Type B pancreatic cell (in vitro differentiated cells): ENCODE measurements at regions not wholly inside any gene's neighbourhood (a gene's known extent, or its start where the extent isn't known, plus 50 kb on each side); places are given as distances from the start of the nearest gene placed in this dataset.

Experiments used
- DNase-seq: peaks from one replicate; pipeline ENCODE4 v3.0.0; 2021; ENCODE audit warnings: mixed read lengths; ENCODE audit not compliant: unreplicated experiment; ENCODE audit errors: extremely low spot score
- H3K27ac Mint-ChIP-seq: 2 replicates; pipeline ENCODE4 v1.8.0; 2021; ENCODE audit warnings: mild to moderate bottlenecking, mixed read lengths
- H3K27me3 Mint-ChIP-seq: 2 replicates; pipeline ENCODE4 v1.8.0; 2021; ENCODE audit warnings: mixed read lengths
- H3K36me3 Mint-ChIP-seq: 2 replicates; pipeline ENCODE4 v1.8.0; 2021; ENCODE audit warnings: mixed read lengths
- H3K4me1 Mint-ChIP-seq: one replicate; pipeline ENCODE4 v1.8.0; 2021; ENCODE audit warnings: mixed read lengths; ENCODE audit not compliant: unreplicated experiment
- H3K4me3 Mint-ChIP-seq: 2 replicates; pipeline ENCODE4 v1.8.0; 2021; ENCODE audit warnings: mild to moderate bottlenecking, mixed read lengths
- H3K9me3 Mint-ChIP-seq: 2 replicates; pipeline ENCODE4 v1.8.0; 2021; ENCODE audit warnings: mixed read lengths
- CTCF ChIP-seq: fragments of 200-600 bp; sonication (generic); conservative IDR thresholded peaks from 2 replicates; pipeline ENCODE4 v1.5.0; 2021; ENCODE audit warnings: antibody characterized with exemption, mild to moderate bottlenecking

- TF ChIP-seq CTCF, result no peak
- no peak for DNase-seq
- H3K4me1 Mint-ChIP-seq, result peaks cover 4% of the 10 kb centered on the region
- H3K27ac Mint-ChIP-seq, result no peak overlapping the region
- H3K36me3 Mint-ChIP-seq, result no peaks in the 10 kb centered on the region
- no peaks in the 10 kb centered on the region for H3K27me3 Mint-ChIP-seq
- H3K4me3 Mint-ChIP-seq, result no peak overlapping the region
- peaks cover 7% of the 10 kb centered on the region for H3K9me3 Mint-ChIP-seq
Measured at GRCh38 chr6:99030915-99031314, 83.2 kb upstream of the FBXL4 start.

- no peak overlapping the region for H3K27ac Mint-ChIP-seq
- no peak for TF ChIP-seq CTCF
- H3K9me3 Mint-ChIP-seq, result peaks cover 10% of the 10 kb centered on the region
- no peaks in the 10 kb centered on the region for H3K36me3 Mint-ChIP-seq
- DNase-seq, result no peak
- H3K4me3 Mint-ChIP-seq, result no peak overlapping the region
- H3K27me3 Mint-ChIP-seq, result no peaks in the 10 kb centered on the region
- no peaks in the 10 kb centered on the region for H3K4me1 Mint-ChIP-seq
Measured at GRCh38 chr6:99026135-99026534, 78.4 kb upstream of the FBXL4 start.

- no peaks in the 10 kb centered on the region for H3K4me1 Mint-ChIP-seq
- H3K27ac Mint-ChIP-seq, result no peak overlapping the region
- no peaks in the 10 kb centered on the region for H3K27me3 Mint-ChIP-seq
- H3K9me3 Mint-ChIP-seq, result peaks cover 10% of the 10 kb centered on the region
- H3K36me3 Mint-ChIP-seq, result no peaks in the 10 kb centered on the region
- no peak for TF ChIP-seq CTCF
- no peak for DNase-seq
- H3K4me3 Mint-ChIP-seq, result no peak overlapping the region
Measured at GRCh38 chr6:99024089-99024488, 76.3 kb upstream of the FBXL4 start.

- Mint-ChIP-seq H3K36me3 (no peaks in the 10 kb centered on the region), H3K27me3 (no peaks in the 10 kb centered on the region), H3K4me3 (no peak overlapping the region), H3K9me3 (peaks cover 10% of the 10 kb centered on the region), H3K4me1 (no peaks in the 10 kb centered on the region), H3K27ac (no peak overlapping the region)
- DNase-seq, result no peak
- TF ChIP-seq CTCF, result no peak
Measured at GRCh38 chr6:99022039-99022609, 74.4 kb upstream of the FBXL4 start.

- no peak for DNase-seq
- Mint-ChIP-seq H3K4me3 (no peak overlapping the region), H3K4me1 (no peaks in the 10 kb centered on the region), H3K36me3 (no peaks in the 10 kb centered on the region), H3K9me3 (no peaks in the 10 kb centered on the region), H3K27me3 (no peaks in the 10 kb centered on the region), H3K27ac (no peak overlapping the region)
- TF ChIP-seq CTCF, result no peak
Measured at GRCh38 chr6:99019381-99019780, 71.6 kb upstream of the FBXL4 start.

GRCh38 chr6:99017150-99017549 is 69.4 kb upstream of the FBXL4 start:
- Mint-ChIP-seq H3K4me1 (no peaks in the 10 kb centered on the region), H3K4me3 (no peak overlapping the region), H3K9me3 (no peaks in the 10 kb centered on the region), H3K27me3 (no peaks in the 10 kb centered on the region), H3K36me3 (no peaks in the 10 kb centered on the region), H3K27ac (no peak overlapping the region)
- TF ChIP-seq CTCF, result no peak
- DNase-seq, result no peak
